MV-4-11 (cell line): ENCODE measurements at regions not wholly inside any gene's neighbourhood (a gene's known extent, or its start where the extent isn't known, plus 50 kb on each side); places are given as distances from the start of the nearest gene placed in this dataset.
A peak's percentile ranks its signal among the peaks of the same experiment; 100 is the strongest.

ENCODE experiments used
- DNase-seq: peaks from one replicate; lab custom pipeline; 2025; lab: John Stamatoyannopoulos, UW

GRCh38 chr2:172364261-172364660, 63.1 kb upstream of the ITGA6 start:
- DNase-seq: no peak

- no peak for DNase-seq
Measured at GRCh38 chr2:172366596-172367150, 60.7 kb upstream of the ITGA6 start.

DNA sequence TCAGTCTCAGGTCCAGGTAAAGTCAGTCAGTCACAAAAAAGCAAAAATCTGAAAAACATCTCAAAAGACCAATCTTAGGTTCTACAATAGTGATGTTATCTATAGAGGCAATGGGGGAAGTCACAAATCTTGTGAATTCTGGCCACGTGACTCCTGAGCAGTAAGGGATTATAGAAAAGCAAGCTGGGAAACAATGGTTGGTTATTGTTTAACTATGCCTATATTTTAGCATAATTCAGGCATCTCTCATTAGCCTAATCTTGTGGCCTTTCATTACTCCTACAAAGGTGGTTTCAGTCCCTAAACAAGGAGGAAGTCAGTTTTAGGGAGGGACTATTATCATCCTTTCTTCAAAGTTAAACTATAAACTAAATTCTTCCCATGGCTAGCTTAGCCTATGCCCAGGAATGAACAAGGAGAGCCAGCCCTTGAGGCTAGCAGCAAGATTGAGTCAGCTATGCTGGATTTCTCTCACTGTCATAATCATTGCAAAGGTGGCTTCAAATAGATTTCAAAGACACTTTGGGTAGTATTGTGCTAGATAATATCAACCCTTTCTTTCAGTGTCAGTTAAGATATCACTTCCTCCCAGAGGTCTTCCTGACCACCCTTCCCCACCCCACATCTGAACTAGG, 56.4 kb upstream of the ITGA6 start:
- DNase-seq: peak; percentile 12

DNA sequence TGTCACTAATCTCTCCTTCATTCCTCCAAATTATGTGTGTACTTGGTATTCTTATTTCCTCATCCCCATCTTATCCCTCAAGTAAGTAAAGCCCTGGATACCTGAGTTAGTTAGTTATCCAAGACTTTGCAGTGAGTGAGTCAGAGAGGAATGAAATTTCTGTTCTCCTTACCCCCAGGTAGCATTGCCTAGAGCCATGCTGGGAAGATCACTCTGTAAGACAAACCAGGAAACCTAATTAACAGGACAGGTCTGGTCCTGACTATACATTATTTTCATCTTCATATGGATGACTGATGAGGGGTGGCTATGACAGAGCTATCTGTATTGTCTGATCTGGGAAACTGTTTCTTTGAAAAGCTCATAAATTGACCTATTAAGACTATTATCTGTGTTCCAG, 55.0 kb upstream of the ITGA6 start:
- DNase-seq: no peak

- no peak for DNase-seq
Measured at GRCh38 chr2:172373076-172373475, 54.3 kb upstream of the ITGA6 start.

DNA sequence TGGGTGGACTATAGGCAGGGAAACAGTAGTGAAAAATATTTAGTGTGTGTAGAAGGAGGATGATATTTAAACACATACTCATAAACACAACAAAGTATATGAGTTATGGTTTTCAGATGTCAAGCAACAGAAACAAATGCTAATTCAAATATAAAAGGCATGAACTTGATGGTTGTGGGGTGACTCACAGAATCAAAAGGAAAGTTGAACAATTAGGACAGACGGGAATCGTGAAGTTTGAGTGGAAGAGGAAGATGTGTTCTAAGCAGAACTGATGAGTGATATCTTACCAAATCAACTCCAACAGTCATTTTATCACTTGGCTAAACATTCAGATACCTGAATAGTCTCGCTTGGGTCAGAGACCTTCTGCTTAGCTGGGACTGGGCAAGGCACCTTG, 53.6 kb upstream of the ITGA6 start:
- DNase-seq: peak; percentile 38

DNA sequence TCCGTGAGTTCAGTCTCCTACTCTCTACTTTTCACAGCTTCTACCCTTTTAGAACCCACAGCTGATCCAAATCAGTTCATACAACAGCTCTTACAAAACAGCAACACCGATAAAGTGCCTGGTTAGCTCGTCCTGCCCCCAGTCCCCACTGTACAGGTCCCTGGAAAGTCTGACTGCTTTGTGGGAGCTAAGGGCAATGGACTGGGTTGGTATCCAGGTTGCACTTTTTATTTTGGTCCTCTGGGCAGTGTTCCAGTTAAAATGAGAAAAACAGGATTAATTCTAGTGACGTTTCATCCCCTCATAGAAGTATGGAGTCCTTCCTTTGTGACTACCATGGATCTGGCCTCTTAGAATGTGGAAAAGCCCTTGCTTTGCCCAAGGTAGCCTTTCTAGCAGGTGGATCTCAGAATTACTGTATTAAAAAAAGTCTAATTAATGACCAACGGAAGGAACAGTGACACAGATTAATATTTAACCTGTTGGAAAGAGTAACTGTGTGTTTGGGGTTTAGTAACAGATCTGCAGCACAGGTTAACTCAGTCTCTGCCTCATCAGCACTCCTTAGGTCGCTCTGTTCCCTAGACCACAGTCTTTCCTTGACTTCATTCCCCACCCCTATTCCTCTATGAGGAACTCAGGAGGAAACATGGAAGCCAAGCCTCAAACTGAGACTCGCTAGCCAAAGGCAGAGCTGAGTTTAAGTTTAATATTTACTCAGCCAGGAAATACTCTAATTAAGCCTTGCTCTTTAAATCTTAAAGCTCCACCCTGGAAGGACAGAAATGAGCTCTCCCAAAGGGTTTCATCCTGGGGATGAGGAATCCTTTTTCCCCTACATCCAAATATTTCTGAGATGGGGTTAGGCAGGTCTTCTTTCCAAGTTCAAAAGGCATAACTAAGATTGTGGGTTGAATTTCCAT, 52.8 kb upstream of the ITGA6 start:
- DNase-seq: no peak

DNA sequence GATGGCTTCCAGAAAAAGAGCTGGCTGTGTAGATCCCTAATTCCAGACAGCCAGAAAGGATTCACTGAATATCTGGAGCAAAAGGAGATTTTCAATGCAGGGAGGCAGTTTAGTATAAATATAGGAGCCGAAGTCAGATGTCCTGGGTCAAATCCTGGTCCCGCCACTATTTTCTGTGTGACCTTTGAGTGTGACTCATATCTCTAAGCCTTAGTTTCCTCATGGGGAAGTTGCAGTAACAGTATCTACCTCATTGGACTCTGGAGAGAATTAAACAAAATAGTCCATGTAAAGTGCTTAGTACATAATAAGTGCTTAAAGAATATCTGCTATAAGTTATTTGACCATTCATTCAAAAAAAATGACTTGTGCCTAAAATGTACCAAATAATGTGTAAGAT, 52.1 kb upstream of the ITGA6 start:
- peak; percentile 84 for DNase-seq

DNA sequence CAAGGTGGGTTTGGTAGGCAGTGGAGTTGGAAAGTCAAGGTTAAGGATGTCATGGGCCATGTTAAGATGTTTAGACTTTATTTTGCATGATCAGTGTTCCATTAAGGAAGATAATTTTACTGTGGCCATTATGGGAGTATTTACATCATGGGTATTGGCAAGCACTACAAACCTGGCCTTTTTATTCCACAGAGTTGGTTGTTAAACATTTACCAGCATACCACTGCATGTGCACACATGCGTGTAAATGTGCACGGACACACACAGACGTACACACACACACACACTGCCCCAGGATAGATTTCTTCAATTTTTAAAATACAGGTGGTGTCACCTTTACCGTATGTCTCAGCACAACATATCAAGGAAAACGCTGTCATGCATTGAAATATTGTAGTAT, 51.4 kb upstream of the ITGA6 start:
- DNase-seq: no peak

DNA sequence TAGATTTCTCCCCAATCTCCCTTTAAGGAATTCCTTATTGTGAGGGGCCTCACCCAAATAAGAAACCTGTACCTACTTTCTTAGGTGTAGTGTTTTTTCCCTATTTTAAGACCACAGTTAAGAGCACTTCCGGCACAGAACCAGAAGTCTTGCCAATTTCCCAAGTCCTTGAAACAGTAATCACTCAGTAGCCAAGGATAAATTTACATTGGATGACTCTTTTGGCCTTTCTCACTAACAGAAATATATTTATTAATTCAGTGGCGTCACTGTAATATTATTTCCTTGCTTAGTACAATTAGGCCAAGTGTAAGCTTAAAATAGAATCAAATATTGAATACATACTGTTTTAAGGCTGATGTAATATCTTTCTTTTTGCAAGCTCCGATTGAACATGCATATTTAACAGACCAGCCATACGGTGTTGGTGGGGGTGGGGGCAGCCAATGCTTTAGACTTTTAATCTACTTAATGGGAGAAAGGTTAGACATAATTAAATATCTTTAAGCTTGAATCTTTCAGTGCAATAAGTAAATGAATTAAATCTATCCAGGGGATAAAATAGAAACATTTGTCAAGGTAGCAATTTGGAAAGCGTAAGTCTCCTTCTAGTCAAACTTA, 50.8 kb upstream of the ITGA6 start:
- DNase-seq: no peak

DNA sequence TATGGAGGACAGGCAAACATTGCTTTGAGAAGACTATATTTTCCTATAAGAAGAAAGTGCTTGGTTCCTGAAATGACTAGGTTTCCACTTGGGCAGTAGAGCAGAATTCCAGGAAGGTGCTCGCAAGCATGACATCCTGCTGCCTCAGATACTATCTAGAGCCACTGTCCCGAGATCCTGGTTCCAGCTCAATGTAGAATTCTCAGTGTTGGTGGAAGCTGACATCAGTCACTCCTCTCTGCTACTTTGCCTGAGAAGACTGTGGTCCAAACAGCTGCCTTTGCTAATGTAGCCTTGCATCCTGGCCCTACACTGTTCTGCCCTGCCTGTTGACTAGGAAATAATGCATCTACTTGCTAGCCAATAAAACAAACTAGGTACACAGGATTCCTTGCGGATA, 50.0 kb upstream of the ITGA6 start:
- DNase-seq: no peak
